ENCODE measurements at regions not wholly inside any gene's neighbourhood (a gene's known extent, or its start where the extent isn't known, plus 50 kb on each side); places are given as distances from the start of the nearest gene placed in this dataset.

DNA sequence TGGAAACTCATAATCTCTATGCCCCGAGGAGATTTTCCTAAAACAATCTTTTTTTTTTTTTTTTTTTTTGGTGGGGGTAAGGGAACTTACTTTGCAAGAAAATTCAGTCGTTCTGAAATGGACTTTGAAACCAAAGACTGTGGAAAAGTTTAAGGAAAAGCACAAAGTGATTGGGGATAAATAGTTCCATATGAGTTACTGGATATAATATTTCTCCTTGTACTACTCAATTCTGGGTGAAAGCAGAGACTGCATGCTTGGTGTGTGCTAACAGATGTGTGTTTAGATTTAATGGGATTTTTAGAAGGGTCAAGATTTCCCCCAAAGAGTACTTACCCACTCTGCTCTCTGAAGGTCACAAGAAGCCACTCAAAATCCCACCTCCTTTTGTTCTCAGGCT, 204.9 kb upstream of the USP24 start:
- TF ChIP-seq POLR2A (IDR thresholded peaks at IDR 0.05; ENCODE audit: low read depth, low read length) (no peak), POLR2AphosphoS5 (IDR thresholded peaks at IDR 0.05; ENCODE audit: low read depth, low read length) (no peak)
